ENCODE measurements at regions not wholly inside any gene's neighbourhood (a gene's known extent, or its start where the extent isn't known, plus 50 kb on each side); places are given as distances from the start of the nearest gene placed in this dataset.
"Not testable (repeated sequence)": the region's sequence is repeated elsewhere in the genome, so short reads cannot be mapped to it uniquely, and the experiment has no call there.

DNA sequence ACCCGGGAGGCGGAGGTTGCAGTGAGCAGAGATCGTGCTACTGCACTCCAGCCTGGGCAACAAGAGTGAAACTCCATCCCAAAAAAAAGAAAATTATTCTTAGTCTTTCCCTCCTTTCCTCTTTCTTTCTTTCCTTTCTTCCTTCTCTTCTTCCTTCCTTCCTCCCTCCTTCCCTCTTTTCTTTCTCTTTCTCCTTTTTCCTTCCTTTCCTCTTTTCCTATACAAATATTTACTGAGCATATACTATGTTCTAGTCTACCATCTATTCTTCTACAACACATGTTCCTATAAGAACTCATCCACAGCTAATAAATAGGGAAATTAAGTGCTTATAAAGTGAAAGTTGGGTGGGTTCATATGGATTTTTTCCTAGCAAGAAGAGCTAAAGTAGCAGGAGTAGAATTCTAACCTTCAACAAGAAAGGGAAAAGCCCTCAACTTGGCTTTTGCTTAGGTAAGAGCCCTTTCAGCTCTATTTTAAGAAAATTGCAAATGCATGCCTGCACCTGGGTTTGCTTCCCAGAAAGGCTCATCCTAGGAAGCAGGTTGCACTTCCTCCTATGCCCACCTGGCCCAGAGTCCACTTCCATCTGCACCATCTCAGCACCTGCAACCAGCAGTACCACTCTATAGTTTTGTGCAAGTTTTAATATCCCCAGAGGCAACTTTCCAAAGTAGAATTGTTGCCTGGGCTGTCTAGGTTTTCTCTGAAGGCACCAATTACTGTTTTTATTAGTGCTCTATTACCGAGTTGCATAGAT is 122.0 kb upstream of the CCND2 start:
- Histone ChIP-seq H2AK5ac (ENCODE audit: low read depth, low read length) (no peak overlapping the region), H4K91ac (ENCODE audit: insufficient read depth, low read depth, low read length) (no peak overlapping the region), H2BK20ac (ENCODE audit: low read depth, low read length) (no peak overlapping the region), H3K4me3 (ENCODE audit: insufficient read depth, low read depth, low read length) (no peak overlapping the region), H2BK120ac (ENCODE audit: low read depth, low read length) (no peak overlapping the region), H3K79me1 (ENCODE audit: low read depth in 1 of 2, low read length in 2 of 2) (no peaks in the 10 kb centered on the region), H2AFZ (replicated peaks; ENCODE audit: low read length, poor library complexity) (no peak overlapping the region), H4K8ac (ENCODE audit: low read depth in 2 of 2, low read length in 2 of 2) (no peak overlapping the region), H3K4me2 (ENCODE audit: low read depth, low read length) (no peak overlapping the region), H3K27me3 (ENCODE audit: control insufficient read depth, insufficient read depth, low read length) (peaks cover 5% of the 10 kb centered on the region), H3K9ac (ENCODE audit: low read depth, low read length) (no peak overlapping the region), H2AK9ac (replicated peaks; ENCODE audit: low read depth, low read length, poor library complexity) (no peak overlapping the region), H3K9me3 (ENCODE audit: control insufficient read depth, insufficient read depth, low read length) (no peaks in the 10 kb centered on the region), H3K9me1 (ENCODE audit: insufficient read depth, low read length) (no peaks in the 10 kb centered on the region), H3K36me3 (ENCODE audit: control insufficient read depth, insufficient read depth, low read length) (no peaks in the 10 kb centered on the region), H3K4ac (ENCODE audit: low read depth, low read length) (no peak overlapping the region), H2BK15ac (ENCODE audit: low read depth, low read length) (no peak overlapping the region), H3K27ac (ENCODE audit: insufficient read depth, low read length) (no peak overlapping the region), H3K4me1 (ENCODE audit: control insufficient read depth, insufficient read depth, low read length) (no peaks in the 10 kb centered on the region), H4K20me1 (ENCODE audit: insufficient read depth, low read length) (no peaks in the 10 kb centered on the region), H3K14ac (replicated peaks; ENCODE audit: low read depth, low read length) (no peak overlapping the region), H4K5ac (ENCODE audit: low read depth, low read length) (no peak overlapping the region), H2BK5ac (ENCODE audit: low read depth, low read length, poor library complexity, severe bottlenecking) (no peak overlapping the region), H3K23ac (ENCODE audit: low read depth, low read length) (no peak overlapping the region), H3K18ac (ENCODE audit: low read depth, low read length) (no peak overlapping the region), H3K56ac (ENCODE audit: extremely low read depth, insufficient read depth, low read length) (no peak overlapping the region)
- POLR2A ChIA-PET (ENCODE audit: unreplicated experiment) = no interaction called here
- no peak for TF ChIP-seq RCOR1 (IDR thresholded peaks at IDR 0.05; ENCODE audit: insufficient replicate concordance, low read length)
- no peak for TF ChIP-seq BHLHE40 (IDR thresholded peaks at IDR 0.05; ENCODE audit: low read depth, low read length)
- BruUV-seq (replicated peaks) = no TSS peak
- DNase-seq (no peak), ATAC-seq (ENCODE audit: low read depth) (no peak)
- in situ Hi-C loops (cut with MboI; ENCODE audit: low sequenced_read_pairs) (no loop called here), intact Hi-C loops (cut with micrococcal nuclease) (no loop called here), dilution Hi-C loops (cut with HindIII; ENCODE audit: low sequenced_read_pairs, unreplicated experiment) (no loop called here)
- CTCF ChIA-PET = interaction anchor here (0.8 kb wide), 1 partner anchor 15 kb away, joined by 3 read pairs; no protein-coding TSS in a partner anchor
- 82% methylated on average over 3 of the region's 4 CpGs; no CpG with 5 or more reads in 1 of the 2 experiments for WGBS, 2 experiments (ENCODE audit: extremely low coverage in 2 of 2, insufficient read length in 1 of 2)

DNA sequence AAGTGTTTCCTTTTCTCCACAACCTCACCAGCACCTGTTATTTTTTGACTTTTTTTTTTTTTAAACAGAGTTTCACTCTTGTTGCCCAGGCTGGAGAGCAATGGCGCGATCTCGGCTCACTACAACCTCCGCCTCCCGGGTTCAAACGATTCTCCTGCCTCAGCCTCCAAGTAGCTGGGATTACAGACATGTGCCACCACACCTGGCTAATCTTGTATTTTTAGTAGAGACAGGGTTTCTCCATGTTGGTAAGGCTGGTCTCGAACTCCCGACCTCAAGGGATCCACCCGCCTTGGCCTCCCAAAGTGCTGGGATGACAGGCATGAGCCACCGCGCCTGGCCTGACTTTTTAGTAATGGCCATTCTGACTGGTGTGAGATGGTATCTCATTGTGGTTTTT is 123.2 kb upstream of the CCND2 start:
- H3K4me2 ChIP-seq (ENCODE audit: low read depth, low read length) = not testable (repeated sequence)

More for the DNA sequence above, 123.2 kb upstream of the CCND2 start:
- H3K79me1 ChIP-seq (ENCODE audit: low read depth in 1 of 2, low read length in 2 of 2); H2AK9ac ChIP-seq (replicated peaks; ENCODE audit: low read depth, low read length, poor library complexity); H4K8ac ChIP-seq (ENCODE audit: low read depth in 2 of 2, low read length in 2 of 2); dilution Hi-C loops (cut with HindIII; ENCODE audit: low sequenced_read_pairs, unreplicated experiment); POLR2A ChIA-PET (ENCODE audit: unreplicated experiment); H3K27ac ChIP-seq (ENCODE audit: insufficient read depth, low read length); H3K4me1 ChIP-seq (ENCODE audit: control insufficient read depth, insufficient read depth, low read length); H2BK5ac ChIP-seq (ENCODE audit: low read depth, low read length, poor library complexity, severe bottlenecking); BruUV-seq (replicated peaks); H3K9me3 ChIP-seq (ENCODE audit: control insufficient read depth, insufficient read depth, low read length); H3K4ac ChIP-seq (ENCODE audit: low read depth, low read length); H3K56ac ChIP-seq (ENCODE audit: extremely low read depth, insufficient read depth, low read length); H4K91ac ChIP-seq (ENCODE audit: insufficient read depth, low read depth, low read length); CTCF ChIA-PET; H3K14ac ChIP-seq (replicated peaks; ENCODE audit: low read depth, low read length); H2BK120ac ChIP-seq (ENCODE audit: low read depth, low read length); H3K23ac ChIP-seq (ENCODE audit: low read depth, low read length); H3K9ac ChIP-seq (ENCODE audit: low read depth, low read length); intact Hi-C loops (cut with micrococcal nuclease); H2BK20ac ChIP-seq (ENCODE audit: low read depth, low read length); H3K4me3 ChIP-seq (ENCODE audit: insufficient read depth, low read depth, low read length); ATAC-seq (ENCODE audit: low read depth); H4K20me1 ChIP-seq (ENCODE audit: insufficient read depth, low read length); H2AK5ac ChIP-seq (ENCODE audit: low read depth, low read length); in situ Hi-C loops (cut with MboI; ENCODE audit: low sequenced_read_pairs); H3K27me3 ChIP-seq (ENCODE audit: control insufficient read depth, insufficient read depth, low read length); H4K5ac ChIP-seq (ENCODE audit: low read depth, low read length); H3K36me3 ChIP-seq (ENCODE audit: control insufficient read depth, insufficient read depth, low read length); H3K9me1 ChIP-seq (ENCODE audit: insufficient read depth, low read length); H3K18ac ChIP-seq (ENCODE audit: low read depth, low read length); DNase-seq; H2AFZ ChIP-seq (replicated peaks; ENCODE audit: low read length, poor library complexity); H2BK15ac ChIP-seq (ENCODE audit: low read depth, low read length): not testable (repeated sequence)
- WGBS, 2 experiments (ENCODE audit: extremely low coverage in 2 of 2, insufficient read length in 1 of 2) = 90% methylated on average over 4 of the region's 11 CpGs; no CpG with 5 or more reads in 1 of the 2 experiments

All from IMR-90 (cell line).